GM19238 (cell line): ENCODE measurements at regions not wholly inside any gene's neighbourhood (a gene's known extent, or its start where the extent isn't known, plus 50 kb on each side); places are given as distances from the start of the nearest gene placed in this dataset.
"Not testable (repeated sequence)": the region's sequence is repeated elsewhere in the genome, so short reads cannot be mapped to it uniquely, and the experiment has no call there.

Source experiments
- DNase-seq: peaks from one replicate; pipeline ENCODE4 v3.0.0; 2011; ENCODE audit warnings: low spot score; ENCODE audit not compliant: insufficient read length

DNA sequence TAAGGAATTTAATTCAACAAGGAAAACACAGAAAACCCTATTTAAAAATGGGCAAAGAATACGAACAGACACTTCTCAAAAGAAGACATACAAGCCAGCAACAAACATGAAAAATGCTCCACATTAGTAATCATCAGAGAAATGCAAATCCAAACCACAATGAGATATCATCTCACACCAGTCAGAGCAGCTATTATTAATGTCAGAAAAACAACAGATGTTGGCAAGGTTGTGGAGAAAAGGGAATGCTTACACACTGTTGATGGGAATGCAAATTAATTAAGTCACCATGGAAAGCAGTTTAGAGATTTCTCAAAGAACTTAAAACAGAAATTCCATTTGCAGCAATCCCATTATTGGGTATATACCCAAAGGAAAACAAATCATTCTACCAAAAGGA, 55.2 kb downstream of the GCC1 start:
- DNase-seq: no peak

DNA sequence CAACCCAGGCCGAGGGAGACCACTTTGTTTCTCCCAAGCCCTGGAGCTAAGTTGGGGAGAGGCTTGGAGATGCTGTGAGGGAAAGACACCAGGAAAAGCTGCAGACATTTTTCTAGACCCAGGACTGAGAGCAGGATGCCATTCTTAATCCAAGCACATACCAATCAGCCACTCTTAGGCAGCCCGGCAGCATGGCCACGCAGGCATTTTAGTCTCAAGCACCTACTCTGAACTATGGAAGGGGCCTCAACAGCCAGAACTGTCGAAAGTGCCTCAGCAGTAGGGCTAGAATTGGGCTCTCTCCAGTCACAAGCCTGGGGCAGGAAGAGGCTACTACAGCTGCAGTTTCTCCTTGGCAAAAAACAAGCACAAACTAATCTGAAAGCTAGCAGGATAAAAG, 57.8 kb downstream of the GCC1 start:
- no peak for DNase-seq

DNA sequence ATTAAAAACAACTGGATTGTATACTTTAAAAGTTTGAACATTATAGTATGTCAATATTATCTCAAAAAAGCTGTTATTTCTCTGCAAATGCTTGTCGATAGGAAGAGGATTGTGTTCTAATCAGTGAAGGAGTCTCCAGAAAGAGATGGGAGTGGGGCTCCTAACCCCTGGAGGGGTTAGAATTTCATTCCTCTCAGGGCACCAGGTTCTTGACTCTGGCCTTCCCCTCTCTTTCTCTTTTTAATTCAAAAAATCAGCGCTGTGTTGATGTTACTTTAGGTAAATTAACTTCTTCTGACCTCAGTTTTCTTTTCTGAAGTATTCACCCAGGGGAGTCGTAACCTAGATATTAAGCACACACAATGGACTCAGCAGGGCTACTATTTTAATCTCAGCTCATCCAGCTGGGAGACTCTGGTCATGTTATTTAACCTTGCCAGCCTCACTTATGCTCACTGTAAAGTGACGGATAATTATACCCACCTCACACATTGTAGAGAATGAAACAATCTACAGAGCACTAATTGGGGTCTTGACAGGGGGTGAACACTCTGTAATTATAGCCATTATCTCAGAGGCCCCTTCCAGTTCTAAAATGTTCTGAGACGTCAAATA, 59.4 kb downstream of the GCC1 start:
- no peak for DNase-seq

- DNase-seq: no peak
Observed at GRCh38 chr7:127516320-127516719, 69.1 kb downstream of the GCC1 start.

GRCh38 chr7:127514499-127514898, 70.9 kb downstream of the GCC1 start:
- no peak for DNase-seq

DNA sequence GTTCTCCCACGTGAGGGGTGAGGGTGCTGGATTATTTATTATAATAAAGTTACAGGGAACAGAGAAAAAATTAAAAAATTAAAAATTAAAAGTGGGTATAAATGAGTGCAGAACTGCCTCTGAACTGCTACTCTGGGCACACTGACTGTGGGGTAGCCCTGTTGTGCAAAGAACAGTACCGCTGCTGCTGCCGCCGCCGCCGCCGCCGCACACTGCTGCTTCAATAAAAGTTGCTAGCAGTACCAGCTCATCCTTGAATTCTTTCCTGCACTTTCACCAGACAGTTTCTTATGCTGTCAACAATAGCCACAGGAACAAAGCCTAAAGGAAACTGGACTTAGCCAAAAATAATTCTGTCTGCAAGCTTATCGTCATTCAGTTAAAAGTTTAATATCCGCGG, 72.1 kb downstream of the GCC1 start:
- no peak for DNase-seq

DNA sequence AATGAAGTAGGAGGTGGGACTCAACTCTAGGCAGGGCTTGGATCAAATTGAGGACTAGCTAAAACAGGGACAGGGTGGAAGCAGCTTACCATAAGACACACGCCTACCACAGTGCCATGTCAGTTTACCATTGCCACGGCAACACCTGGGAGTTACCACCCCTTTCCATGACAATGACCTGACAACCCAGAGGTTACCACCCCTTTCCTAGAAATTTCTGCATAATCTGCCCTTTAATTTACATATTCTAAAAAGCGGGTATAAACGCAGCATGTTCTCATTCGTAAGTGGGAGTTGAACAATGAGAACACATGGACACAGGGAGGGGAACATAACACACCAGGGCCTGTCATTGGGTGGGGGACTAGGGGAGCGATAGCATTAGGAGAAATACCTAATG, 72.7 kb downstream of the GCC1 start:
- no peak for DNase-seq

- no peak for DNase-seq
Observed at GRCh38 chr7:127504715-127505114, 80.7 kb downstream of the GCC1 start.

GRCh38 chr7:127501817-127502216, 83.6 kb downstream of the GCC1 start:
- DNase-seq: no peak

GRCh38 chr7:127487381-127487780, 94.9 kb upstream of the ZNF800 start:
- DNase-seq: no peak

DNA sequence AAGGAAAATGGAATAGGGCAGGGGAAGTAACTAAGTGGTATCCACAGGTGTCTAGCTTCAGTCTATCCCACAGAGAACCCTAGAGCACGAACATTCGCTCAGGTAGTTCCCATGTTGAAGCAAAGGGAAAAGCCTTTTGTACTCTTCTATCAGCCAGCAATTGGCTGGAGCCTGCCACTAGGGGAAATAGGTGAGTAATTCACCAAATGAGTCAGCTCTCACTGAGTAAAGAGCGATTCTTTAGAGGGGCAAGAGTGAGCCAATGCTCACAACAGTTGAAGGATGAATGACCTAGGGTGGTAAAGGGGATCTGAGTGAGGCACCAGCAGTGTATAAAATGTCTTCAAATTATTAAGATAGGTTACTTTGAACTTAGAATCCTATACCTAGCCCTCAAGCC, 94.1 kb upstream of the ZNF800 start:
- DNase-seq: no peak

GRCh38 chr7:127485482-127485881, 93.0 kb upstream of the ZNF800 start:
- no peak for DNase-seq

DNA sequence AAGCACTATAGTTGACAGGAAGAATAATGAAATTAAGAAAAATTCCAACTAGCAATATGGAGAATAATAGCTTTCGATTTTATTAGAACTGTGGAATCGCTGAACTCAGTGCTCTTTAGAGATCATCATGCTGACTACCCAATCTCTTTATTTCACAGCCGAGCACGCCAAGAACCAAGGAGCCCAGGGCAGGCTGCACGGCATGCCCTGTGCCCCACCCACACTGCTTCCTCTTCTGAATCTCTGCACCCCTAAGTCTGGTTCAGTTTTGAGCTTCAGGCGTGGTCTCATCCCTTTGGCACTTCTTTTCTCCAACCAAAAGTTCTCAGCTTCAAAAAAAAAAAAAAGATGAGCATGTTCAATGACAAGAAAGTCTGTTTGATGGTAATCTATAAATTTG, 92.4 kb upstream of the ZNF800 start:
- no peak for DNase-seq

DNA sequence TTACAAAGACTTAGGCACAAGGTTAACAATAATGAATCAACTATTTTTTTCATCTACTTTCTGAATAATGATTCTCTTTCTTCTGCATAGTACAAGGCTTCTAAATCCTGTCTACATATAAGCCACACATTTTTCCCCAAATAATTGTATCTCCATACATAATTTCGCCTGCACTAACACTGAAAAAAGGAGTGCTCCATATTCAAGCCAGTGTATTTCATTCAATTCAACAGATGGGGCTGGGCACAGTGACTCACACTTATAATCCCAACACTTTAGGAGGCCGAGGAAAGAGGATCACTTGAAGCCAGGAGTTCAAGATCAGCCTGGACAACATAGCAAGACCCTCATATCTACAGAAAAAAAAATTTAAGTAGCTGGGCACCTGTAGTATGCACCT, 86.0 kb upstream of the ZNF800 start:
- DNase-seq: no peak

- no peak for DNase-seq
Observed at GRCh38 chr7:127478024-127478355, 85.5 kb upstream of the ZNF800 start.

DNA sequence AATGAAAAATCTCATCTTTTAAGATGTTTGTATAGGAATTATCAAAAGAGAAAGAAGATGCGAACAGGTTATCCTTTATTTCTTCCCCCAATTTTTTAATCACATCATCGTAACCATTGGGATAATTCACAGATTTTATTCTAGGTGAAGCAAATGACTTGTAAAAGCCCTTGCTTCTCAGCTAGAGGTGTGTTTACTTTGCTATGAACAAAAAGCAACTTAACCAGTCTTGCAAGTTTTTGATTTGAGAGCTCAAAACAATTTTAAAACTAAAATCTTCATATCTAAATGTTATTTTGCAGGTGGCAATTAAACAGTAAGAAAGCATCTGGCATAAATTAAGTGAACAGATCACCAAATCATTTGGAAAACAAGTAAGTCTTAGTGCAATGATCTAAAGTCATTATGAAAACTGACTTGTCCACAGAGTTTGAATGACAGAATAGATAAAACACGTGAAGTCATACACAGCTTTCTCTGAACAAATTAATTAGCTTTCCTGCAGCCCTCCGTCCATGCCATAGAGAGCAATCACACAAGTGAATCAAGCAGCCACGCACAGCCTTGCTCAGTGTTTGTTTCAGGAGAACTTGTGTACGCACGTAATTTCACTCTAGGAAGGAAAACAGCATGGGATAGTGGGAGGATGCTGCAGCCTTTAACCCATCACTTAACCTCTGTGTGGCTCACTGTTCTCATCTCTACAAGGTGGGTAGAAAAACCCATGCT, 85.0 kb upstream of the ZNF800 start:
- no peak for DNase-seq

DNA sequence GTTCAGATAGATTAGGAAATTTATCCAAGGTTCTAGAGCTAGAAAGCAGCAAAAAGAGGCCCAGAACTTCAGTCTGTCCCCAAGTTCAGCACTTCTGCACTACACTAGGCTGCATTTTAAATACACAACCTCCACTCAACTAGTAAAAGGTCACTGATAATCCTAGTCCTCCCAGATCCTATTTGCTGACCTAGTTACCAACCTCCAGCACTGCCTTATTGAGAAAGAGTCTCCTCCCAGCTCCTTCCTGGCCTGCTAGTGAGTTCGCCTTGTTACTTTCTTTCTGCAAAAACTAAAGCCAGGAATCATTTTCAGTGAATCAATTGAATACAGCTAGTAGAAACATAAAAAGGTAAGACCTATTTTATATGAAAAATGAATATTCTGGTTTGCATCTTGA, 84.1 kb upstream of the ZNF800 start:
- DNase-seq: no peak

- no peak for DNase-seq
Observed at GRCh38 chr7:127474457-127474856, 81.9 kb upstream of the ZNF800 start.

GRCh38 chr7:127473409-127473808, 80.9 kb upstream of the ZNF800 start:
- no peak for DNase-seq

DNA sequence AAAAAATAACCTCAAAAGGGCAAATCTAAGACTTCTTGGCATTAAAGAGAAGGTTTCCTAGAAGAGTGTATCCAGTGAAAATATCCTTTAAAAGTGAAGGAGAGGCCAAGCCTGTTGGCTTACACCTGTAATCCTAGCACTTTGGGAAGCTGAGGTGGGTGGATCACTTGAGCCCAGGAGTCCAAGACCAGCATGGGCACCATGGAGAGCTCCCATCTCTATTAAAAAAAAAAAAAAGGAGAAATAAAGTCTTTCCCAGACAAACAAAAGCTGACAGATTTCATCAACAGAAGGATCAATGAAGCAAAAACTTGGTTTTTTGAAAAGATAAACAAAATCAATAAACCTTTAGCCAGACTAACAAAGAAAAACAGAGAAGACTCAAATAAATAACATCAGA, 67.6 kb upstream of the ZNF800 start:
- DNase-seq: no peak

DNA sequence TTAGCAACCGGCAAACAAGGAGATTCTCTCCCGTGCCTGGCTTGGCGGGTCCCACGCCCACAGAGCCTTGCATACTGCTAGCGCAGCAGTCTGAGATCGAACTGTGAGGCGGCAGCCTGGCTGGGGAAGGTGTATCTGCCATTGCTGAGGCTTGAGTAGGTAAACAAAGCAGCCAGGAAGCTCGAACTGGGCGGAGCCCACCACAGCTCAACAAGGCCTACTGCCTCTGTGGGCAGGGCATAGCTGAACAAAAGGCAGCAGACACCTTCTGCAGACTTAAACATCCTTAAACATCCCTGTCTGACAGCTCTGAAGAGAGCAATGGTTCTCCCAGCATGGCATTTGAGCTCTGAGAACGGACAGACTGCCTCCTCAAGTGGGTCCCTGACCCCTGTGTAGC, 58.8 kb upstream of the ZNF800 start:
- not testable (repeated sequence) for DNase-seq

DNA sequence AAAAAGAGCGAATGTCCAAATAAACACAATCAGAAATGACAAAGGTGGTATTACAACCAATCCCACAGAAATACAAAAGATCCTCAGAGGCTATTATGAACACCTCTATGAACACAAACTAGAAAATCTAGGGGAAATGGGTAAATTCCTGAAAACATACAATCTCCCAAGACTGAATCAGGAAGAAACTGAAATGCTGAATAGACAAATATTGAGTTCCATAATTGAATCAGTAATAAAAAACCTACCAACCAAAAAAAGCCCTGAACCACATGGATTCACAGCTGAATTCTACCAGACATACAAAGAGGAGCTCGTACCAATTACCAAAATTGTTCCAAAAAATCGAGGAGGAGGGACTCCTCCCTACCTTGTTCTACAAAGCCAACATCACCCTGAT, 56.1 kb upstream of the ZNF800 start:
- DNase-seq: no peak

DNA sequence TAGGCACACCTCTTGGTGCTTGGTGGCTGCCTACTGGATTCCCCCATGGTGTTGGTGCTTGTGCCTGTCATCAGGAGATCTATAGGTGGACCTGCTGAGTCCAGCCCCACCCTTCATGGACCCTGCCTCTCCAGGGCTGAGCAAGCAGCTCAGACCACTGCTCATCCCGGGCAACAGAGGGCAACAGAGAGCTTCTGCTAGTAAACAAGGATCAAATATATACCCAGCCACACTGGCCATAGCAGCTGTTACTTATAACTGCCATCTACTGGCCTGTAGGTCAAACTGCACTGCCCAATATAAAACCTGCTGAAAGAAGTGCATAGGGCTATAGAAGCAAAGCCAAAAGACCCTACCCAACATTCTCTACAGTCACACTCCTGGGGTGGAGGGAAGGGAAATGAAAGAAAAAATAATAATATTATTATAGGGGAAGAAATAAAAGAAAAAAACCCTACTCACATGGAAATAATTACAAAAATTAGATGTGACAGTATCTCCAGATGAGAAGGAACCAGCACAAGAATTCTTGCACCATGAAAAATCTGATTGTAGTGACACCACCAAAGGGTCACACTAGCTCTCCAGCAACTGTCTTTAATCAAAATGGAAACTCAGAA, 54.9 kb upstream of the ZNF800 start:
- DNase-seq: peak; percentile 57
